GM18508 (cell line): ENCODE measurements at regions not wholly inside any gene's neighbourhood (a gene's known extent, or its start where the extent isn't known, plus 50 kb on each side); places are given as distances from the start of the nearest gene placed in this dataset.

ENCODE experiments used
- ATAC-seq: cut with Tn5 transposase; IDR thresholded peaks from one replicate; pipeline ENCODE4 v1.9.1; 2021; ENCODE audit warnings: moderate number of reproducible peaks; ENCODE audit not compliant: insufficient read depth, unreplicated experiment

GRCh38 chr7:117971556-117972244 lies 98.5 kb upstream of the CTTNBP2 start:
- ATAC-seq: no peak

DNA sequence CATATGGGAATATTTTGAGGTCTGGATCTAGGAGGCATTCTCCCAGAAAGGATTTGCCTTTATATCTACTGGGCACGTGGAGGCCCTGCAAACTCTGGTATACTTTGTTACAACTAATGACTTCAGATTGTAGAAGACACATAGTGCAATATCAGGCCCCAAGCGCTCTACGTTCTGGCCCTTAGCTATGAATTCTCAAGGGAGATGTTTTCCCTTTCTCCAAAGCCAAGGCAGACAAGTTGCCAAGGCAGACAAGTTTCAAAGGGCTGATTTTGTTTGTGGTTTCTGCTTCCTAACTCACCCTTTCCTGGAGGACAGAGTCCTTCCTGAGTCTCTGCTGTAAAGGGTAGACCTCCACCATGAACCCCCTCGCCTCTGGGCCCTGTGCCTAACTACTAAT lies 99.4 kb upstream of the CTTNBP2 start:
- no peak for ATAC-seq

DNA sequence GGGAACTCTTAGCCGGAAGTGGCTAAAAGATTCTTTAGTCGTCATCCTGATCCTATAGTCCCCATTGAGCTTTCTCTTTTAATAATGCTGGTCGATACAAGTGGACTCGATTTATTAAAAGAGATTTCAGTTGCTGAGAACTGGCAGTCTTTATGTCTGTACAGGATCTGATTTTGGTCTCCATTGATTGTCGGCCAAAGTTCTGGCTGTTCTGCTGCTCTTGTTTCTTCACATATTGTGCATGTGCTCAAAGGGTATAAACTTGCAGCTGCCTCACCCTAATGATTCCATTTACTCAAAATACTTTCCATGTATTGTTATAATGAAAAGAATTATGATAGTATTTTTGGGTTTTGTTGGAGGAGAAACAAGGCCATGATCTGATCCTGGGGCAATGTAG lies 100.7 kb upstream of the CTTNBP2 start:
- no peak for ATAC-seq

DNA sequence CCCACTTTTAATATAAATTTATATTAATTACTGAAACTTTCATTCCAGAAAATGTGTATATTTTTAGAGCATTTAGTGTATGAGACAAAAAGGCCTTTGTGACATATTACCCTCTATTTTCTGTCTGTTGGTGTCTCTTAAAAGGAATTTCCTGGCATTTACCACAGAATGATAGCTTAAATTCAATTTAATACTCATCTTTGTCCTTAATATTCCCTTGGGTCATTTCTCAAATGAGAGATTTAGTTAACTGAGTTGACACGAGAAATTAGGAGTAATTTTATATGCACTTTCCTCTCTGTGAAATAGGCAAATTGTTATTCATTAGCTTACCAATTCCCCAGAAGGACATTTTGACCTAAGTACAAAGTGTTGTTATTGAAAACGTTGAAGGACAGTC lies 101.7 kb upstream of the CTTNBP2 start:
- ATAC-seq: no peak

- ATAC-seq: no peak
These were observed 102.2 kb upstream of the CTTNBP2 start for GRCh38 chr7:117975476-117975875.

DNA sequence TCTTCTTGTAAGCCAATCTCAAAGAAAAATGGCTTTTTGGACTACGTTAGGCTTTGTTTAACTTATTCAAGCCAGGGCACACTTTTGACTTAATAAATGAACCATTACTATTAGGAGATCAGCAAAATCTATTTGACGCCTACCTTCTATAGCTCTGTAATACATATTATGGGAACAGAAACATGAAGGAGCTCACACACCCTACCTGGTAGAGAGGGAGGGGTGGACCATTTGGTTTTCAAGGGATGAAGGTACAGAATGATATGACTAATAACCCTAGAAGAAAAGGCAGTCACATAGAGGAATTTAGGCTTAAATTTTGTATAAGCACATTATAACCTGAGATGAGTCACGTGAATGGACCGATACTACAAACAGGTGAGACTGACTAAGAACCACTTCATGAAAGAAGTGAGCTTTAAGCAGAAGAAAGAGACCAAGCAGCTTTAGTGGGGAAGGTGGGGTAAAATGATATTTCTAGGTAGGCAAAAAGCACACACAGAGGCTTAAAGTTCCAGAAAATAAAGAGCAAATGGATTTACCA lies 106.8 kb upstream of the CTTNBP2 start:
- no peak for ATAC-seq

DNA sequence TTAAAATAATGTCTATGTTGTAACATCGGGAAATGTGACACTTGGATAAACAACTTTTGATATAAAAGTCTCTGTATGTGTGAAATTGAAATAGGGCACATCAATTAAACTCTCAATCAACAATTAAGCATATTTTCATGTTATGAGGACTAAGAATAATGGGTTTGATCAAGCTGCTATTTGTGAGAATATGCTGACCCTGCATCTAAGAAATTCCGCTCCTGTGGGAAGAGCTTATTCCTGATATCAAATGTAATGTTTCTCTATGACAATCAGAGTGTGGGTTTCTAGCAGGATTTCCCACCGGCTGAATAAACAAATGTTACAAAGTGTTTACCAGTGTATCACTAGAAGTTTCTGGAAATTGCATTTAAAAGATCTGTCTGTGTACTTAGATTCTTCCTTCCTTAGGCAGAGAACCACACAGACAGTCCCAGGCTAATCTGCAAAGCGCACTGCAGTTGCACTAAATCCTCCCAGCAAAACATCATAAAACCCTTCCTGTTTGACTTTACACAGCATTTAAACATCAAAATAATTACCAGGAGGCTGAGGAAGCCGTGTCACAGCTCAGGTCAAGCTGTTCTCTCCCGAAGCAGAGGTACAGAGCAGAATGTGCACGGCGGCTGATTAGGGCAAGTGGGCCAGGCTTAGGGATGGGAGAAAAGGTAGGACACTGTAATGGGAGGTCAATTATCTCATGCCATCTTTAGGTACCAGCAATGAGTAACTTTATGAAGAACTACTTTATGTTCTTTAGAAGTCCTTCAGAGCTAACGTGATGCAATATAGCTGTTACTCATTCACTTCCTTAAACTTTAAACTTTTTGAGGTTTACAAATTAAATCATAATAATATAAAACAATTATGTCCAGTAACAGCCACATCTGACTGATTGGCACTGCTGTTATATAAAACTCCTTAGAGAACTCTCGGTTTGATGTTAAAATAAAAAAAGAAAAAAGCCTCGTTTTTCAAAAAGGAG lies 109.1 kb upstream of the CTTNBP2 start:
- ATAC-seq: no peak

GRCh38 chr7:117986645-117987269 lies 113.5 kb upstream of the CTTNBP2 start:
- no peak for ATAC-seq

DNA sequence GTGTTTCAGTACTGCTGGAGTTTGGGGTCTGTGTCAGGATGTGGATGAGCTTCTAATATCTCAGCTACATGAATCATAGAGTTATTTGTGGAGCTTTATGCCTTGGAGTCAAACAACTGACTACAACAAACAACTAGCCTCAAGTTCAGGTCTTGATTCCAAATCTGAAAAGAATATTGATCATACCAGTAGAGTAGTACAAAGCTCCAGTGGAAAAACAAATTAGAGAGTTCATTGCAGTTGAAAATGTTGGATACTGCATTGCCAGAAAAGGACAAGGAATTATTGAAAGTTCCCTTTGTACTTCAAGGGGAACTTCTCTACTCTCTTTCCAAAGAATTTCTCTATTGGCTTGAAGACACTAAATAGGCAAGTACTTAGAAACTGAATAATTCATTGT lies 117.6 kb upstream of the CTTNBP2 start:
- no peak for ATAC-seq

DNA sequence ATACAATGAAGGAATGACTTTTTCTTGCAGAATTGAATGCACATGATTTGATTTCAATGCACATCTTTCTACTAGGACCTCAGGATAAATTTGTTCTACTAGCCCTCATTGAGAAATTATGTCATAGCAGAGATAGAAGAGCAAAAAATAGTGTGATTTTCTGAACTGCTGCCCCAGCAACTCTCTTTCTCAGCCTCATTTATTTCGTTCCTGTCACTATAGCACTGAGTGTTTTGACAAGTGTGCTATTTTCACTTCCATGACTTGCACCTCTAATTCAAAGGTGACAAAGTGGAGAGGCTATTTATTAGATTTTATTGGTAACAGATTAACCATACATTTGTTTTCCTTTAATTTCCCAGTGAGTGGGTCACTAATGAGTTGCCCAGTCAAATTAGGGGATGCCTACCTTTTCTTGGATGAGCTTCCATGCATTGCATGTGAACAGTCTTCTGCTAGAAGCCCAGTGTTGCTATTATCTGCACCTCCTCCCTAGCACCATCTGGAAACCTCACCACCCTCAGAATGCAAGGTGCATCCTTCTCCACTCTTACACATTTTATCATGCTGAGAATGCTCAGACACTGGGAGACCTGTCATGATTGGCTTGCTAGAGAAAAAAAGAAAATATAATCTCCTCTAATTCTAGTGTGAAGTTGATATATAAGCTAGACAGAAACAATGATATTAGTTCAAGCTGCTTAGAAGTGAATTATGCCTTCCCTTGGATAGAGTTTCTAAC lies 119.6 kb upstream of the CTTNBP2 start:
- ATAC-seq: no peak

DNA sequence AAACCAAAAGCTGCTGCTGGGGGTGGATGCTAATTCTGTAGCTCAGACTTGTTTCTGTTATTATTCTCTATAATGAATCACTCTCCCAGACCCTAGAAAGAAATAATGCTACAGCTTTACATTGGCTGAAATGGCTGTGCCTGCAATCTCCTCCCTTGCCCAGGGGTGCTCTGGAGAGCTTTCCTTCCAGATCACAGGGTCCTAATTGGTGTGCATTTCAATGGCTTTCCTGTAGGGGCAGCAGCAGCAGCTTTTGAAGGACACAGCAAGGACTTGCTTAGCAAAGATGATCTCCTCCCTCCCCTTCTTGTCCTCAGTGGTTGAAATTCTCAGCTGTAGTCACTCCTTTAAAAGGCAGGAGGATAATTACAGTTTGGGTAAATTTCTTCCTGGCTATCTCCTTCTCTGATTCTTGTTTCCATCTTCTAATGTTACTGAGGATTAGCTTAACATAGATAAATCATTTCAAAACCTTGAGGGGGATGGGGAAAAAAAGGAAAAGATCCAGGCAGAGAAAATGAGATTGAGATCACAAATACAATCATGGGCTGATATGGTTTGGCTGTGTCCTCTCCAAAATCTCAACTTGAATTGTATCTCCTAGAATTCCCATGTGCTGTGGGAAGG lies 120.2 kb upstream of the CTTNBP2 start:
- ATAC-seq: peak; percentile 98

DNA sequence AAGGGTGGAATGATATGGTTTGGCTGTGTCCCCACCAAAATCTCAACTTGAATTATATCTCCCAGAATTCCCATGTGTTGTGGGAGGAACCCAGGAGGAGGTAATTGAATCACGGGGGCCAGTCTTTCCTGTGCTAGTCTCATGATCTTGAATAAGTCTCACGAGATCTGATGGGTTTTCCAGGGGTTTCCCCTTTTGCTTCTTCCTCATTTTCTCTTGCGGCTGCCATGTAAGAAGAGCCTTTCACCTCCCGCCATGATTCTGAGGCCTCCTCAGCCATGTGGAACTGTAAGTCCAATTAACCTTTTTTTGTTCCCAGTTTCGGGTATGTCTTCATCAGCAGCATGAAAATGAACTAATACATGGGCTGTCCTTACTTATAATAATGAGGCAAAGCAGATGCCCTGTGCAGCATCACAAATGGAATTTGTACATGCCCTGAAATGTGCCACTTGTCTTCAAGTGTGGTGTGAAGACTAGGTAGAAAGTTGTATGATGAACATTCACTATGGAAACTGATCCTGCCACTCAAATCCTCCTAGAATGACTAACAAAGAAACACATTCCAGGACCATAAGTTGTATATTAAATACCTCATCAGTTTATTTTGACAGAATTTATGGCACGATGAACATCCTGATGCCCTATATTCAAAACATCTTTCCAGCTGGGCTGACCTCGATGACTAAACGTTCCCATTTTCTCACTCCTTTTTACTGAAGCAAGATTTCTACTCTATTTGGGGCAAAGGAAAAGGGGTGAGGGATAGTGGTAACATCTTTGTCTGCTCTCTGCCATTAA lies 122.8 kb upstream of the CTTNBP2 start:
- ATAC-seq: no peak

- no peak for ATAC-seq
These were observed 124.9 kb upstream of the CTTNBP2 start for GRCh38 chr7:117997862-117998825.

DNA sequence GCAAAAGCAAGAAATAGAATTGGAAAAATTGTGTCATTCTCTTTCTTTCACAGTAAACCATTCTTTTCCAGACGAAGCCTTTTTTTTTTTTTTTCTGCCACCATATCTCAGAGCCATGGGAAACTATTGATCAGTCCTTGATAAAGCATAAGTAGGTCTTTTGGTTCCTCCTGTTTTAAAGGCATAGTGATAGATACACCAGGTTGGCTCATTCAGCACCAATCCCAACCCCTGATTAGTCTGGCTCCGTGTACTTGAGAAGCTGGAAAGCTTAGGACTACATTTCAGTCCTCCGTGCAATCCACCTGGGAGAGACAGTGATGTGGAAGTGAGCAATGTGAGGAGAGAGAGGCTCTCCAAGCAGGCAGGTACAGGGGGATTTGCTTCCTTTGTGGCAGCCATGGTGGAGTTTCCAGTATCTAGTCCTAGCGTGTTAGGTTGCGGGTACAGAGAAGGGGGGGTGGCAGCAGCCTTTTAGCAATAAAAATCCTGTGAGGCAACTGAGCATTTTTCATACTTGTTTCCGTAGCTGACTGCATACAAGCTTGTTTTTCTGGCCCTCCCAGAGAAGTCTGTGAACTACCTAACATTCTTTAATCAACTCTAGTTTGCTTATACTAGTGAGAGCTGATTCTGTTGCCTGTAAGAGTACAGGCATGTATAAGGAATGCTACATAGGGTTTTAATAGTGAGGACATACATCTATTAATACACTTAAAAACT lies 127.4 kb upstream of the CTTNBP2 start:
- ATAC-seq: no peak

GRCh38 chr7:118003476-118003875 lies 130.2 kb upstream of the CTTNBP2 start:
- ATAC-seq: no peak

DNA sequence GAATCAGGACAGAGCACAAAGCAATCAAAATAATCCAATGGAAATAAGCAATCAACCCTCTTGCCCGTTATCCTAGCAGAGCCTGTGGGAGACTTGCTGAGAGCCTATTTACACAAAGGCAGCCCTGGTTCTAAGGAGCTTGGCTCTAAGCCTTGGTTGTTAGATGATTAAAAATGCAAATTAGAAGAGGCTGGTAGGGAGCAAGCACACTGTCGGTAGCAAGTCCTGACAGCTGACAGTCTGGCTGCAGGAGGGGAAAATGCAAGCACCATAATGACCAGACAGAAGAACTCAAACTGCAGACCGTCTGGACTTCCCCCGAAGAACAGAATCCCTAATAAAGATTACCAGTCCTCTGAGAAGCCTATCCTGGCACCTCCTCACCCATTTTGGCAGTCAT lies 131.8 kb upstream of the CTTNBP2 start:
- ATAC-seq: no peak

DNA sequence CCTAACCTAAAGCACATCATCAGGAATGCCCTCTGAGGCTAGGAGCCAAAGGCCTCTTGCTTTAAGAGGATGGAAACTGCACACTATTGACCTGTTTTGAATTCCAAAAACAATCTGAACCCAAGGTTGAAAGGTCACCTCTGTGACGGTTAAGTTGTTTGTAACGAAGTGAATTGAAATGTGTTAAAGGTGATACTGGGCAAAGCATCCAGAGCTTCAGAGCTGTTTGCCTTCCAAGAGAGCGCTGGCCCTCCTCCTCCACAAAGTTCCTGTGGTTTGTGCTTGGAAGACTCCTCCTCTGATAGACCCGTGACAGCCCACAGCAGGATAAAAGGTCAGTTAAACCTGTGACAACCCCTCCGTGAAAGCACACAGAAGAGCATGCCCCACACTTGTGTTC lies 133.7 kb upstream of the CTTNBP2 start:
- ATAC-seq: no peak
